Heart left ventricle (tissue), 13 donors: ENCODE measurements at regions not wholly inside any gene's neighbourhood (a gene's known extent, or its start where the extent isn't known, plus 50 kb on each side); places are given as distances from the start of the nearest gene placed in this dataset.

Experiments used
- POLR2A ChIP-seq, 2 donors: fragments of 450-650 bp; IDR thresholded peaks; one replicate each; pipeline ENCODE4 v1.6.1; 2017; ENCODE audit warnings: antibody characterized with exemption in 2 of 2, mild to moderate bottlenecking in 2 of 2, moderate library complexity in 2 of 2
- TF ChIP-seq, protein P1 (sequence below), 12 donors: fragments of 200-600 bp; sonication (generic) in 4 of 12; IDR thresholded peaks; one replicate each; pipeline versions ENCODE4 v1.5.0 to v1.8.0; 2018 to 2022; ENCODE audit warnings: antibody characterized with exemption in 12 of 12, mild to moderate bottlenecking in 5 of 12
- donor health status: ischemic (EF 13 %, LVEDD 7.1; RV severe dilation, severe dysfunction).
- donor health status: DM: no; HTN: yes; CAD: no.
- donor health status: DM: no; HTN: no; CAD: no.
- donor health status: ischemic (EF 25% LVEDD 6.9; RV normal size, moderate dysfunction).
- donor health status: ischemic (EF 25% LVEDD 5.7; RV mildly dilated, moderate dysfunction).
- donor health status: ischemic (EF 35%, LVEDD 5.7; RV mildly dilated, moderate dysfunction).
- donor health status: nonischemic (EF 11% LVEDD 7.7; RV severe dilation, severe dysfunction).
- donor health status: DM: yes; HTN: yes; CAD: no.
- donor health status: PGD.
- donor health status: ischemic (EF 29% LVEDD 5.4; RV normal size, mild dysfunction).
- donor health status: nonischemic (EF 23%, LVEDD 6.1; RV moderate dilation, normal function).

DNA sequence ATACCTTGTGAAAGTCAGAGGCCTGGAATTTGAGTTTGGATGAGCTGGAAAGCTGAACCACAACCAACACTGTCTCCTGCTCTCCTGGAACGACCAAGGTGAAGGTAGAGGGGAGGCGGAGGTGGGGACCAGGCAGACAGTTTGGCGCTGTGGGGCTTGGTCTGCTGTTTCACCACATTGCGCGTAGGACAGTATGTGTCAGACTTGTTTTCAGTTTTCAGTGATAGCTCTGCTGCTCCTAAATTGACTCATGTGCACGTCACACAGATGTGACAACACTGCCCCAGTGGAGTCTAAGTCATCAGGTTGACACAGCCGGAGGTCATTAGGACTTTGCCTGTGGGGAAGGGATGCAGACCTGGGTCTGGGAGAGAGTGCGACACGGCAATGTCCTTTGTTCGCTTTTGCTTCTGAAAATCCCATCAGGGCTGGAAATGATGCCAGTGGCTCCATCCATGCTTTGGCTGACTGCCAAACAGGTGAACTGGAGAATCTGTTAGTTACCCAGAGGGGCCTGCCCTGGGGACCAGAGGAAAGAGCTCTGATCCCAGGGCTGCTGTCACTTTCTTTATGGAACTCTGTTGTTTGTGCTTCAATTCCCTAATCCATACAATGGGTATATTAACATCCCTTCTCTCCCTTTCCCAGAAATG, 255.5 kb downstream of the CDC5L start:
- TF ChIP-seq, protein P1, sequence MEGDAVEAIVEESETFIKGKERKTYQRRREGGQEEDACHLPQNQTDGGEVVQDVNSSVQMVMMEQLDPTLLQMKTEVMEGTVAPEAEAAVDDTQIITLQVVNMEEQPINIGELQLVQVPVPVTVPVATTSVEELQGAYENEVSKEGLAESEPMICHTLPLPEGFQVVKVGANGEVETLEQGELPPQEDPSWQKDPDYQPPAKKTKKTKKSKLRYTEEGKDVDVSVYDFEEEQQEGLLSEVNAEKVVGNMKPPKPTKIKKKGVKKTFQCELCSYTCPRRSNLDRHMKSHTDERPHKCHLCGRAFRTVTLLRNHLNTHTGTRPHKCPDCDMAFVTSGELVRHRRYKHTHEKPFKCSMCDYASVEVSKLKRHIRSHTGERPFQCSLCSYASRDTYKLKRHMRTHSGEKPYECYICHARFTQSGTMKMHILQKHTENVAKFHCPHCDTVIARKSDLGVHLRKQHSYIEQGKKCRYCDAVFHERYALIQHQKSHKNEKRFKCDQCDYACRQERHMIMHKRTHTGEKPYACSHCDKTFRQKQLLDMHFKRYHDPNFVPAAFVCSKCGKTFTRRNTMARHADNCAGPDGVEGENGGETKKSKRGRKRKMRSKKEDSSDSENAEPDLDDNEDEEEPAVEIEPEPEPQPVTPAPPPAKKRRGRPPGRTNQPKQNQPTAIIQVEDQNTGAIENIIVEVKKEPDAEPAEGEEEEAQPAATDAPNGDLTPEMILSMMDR (IDR thresholded peaks at IDR 0.05) = no peak
- TF ChIP-seq POLR2A (IDR thresholded peaks at IDR 0.05) = no peak
